ENCODE measurements at regions not wholly inside any gene's neighbourhood (a gene's known extent, or its start where the extent isn't known, plus 50 kb on each side); places are given as distances from the start of the nearest gene placed in this dataset.

DNA sequence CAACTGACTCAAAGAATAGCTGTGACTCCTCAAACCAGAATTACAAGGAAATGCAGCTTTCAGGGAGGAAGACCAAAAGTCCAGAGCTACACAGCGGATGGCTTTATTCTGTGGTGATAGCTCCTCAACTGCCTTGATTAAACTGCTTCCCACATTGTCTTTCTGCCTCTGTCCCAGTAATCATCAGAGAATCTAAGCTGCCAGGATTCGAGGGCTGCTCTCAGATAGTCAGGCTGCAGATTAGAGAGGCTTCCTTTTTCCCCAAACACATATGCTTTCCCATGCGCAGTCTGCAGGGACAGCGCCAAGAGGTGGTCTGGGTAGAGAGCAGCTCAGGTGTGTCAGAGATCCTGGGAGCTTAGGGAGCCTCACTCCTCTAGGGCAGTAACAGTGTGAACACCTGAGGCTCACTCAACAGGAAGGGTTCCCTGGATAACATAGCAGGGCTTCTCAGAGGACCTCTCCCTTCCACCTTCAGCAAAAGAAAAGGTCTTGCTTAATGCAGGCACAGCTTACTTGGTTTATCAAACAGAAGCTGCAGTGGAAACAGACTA is 439.9 kb upstream of the TLE4 start:
- H3K27me3 ChIP-seq = no peaks in the 10 kb centered on the region
- TF ChIP-seq POLR2A (IDR thresholded peaks at IDR 0.05) = no peak
- TF ChIP-seq CTCF (IDR thresholded peaks at IDR 0.05) = no peak
- TF ChIP-seq EP300 (IDR thresholded peaks at IDR 0.05) = no peak
- 81 to 82% methylated on average over 4 of the region's 4 CpGs for WGBS, 2 donors
- no peaks in the 10 kb centered on the region for H3K36me3 ChIP-seq
- H3K27ac ChIP-seq = no peak overlapping the region
- H3K9me3 ChIP-seq = no peaks in the 10 kb centered on the region
- H3K4me1 ChIP-seq = no peaks in the 10 kb centered on the region
- DNase-seq (ENCODE audit: low spot score in 2 of 2) = no peak
- H3K4me3 ChIP-seq = no peak overlapping the region

DNA sequence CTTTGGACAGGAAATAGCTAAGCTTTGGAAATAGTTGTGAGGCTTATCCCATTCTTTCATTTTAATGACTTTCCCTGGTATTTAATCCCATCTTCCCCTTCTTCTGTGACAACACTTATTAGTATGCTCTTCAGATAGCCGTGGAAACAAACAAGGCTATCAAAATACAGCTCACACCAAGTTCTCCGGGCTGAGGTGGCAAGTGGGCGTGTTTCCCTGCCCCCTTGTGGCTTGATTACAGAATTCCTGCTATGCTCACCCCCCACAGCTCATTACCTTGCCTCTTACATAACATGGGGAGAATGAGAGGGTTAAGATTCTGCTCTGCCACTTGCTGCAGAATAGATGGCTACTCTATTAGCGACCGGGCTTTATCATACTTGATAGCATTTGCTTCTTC is 437.1 kb upstream of the TLE4 start:
- no peaks in the 10 kb centered on the region for H3K4me1 ChIP-seq
- 52 to 64% methylated on average over 5 of the region's 5 CpGs for WGBS, 2 donors
- H3K36me3 ChIP-seq = no peaks in the 10 kb centered on the region
- TF ChIP-seq EP300 (IDR thresholded peaks at IDR 0.05) (no peak), POLR2A (IDR thresholded peaks at IDR 0.05) (no peak), CTCF (IDR thresholded peaks at IDR 0.05) (no peak)
- H3K4me3 ChIP-seq = no peak overlapping the region
- H3K27me3 ChIP-seq = no peaks in the 10 kb centered on the region
- H3K9me3 ChIP-seq = no peaks in the 10 kb centered on the region
- no peak overlapping the region for H3K27ac ChIP-seq
- no peak for DNase-seq (ENCODE audit: low spot score in 2 of 2)

GRCh38 chr9:79135681-79136415 is 435.9 kb upstream of the TLE4 start:
- no peak for TF ChIP-seq CTCF (IDR thresholded peaks at IDR 0.05)
- H3K4me3 ChIP-seq = no peak overlapping the region
- H3K4me1 ChIP-seq = no peaks in the 10 kb centered on the region
- DNase-seq (ENCODE audit: low spot score in 2 of 2) = no peak
- no peaks in the 10 kb centered on the region for H3K36me3 ChIP-seq
- 84 to 90% methylated on average over 5 of the region's 5 CpGs for WGBS, 2 donors
- H3K27ac ChIP-seq = no peak overlapping the region
- no peaks in the 10 kb centered on the region for H3K9me3 ChIP-seq
- no peaks in the 10 kb centered on the region for H3K27me3 ChIP-seq

- TF ChIP-seq EP300 (IDR thresholded peaks at IDR 0.05) = no peak
- no peak for TF ChIP-seq CTCF (IDR thresholded peaks at IDR 0.05)
- TF ChIP-seq POLR2A (IDR thresholded peaks at IDR 0.05) = no peak
- Histone ChIP-seq H3K27ac (no peak overlapping the region), H3K4me1 (no peaks in the 10 kb centered on the region), H3K36me3 (no peaks in the 10 kb centered on the region), H3K9me3 (no peaks in the 10 kb centered on the region), H3K4me3 (no peak overlapping the region), H3K27me3 (no peaks in the 10 kb centered on the region)
- 62 to 74% methylated on average over 1 of the region's 1 CpG for WGBS, 2 donors
- no peak for DNase-seq (ENCODE audit: low spot score in 2 of 2)
These were observed 431.0 kb upstream of the TLE4 start for GRCh38 chr9:79140751-79141150.

GRCh38 chr9:79143211-79143610 is 428.6 kb upstream of the TLE4 start:
- no peak for DNase-seq (ENCODE audit: low spot score in 2 of 2)

More at GRCh38 chr9:79143211-79143610, 428.6 kb upstream of the TLE4 start:
- H3K27me3 ChIP-seq = no peaks in the 10 kb centered on the region
- H3K27ac ChIP-seq = no peak overlapping the region
- H3K4me1 ChIP-seq = no peaks in the 10 kb centered on the region
- H3K4me3 ChIP-seq = no peak overlapping the region
- TF ChIP-seq POLR2A (IDR thresholded peaks at IDR 0.05) (no peak), EP300 (IDR thresholded peaks at IDR 0.05) (no peak), CTCF (IDR thresholded peaks at IDR 0.05) (no peak)
- no peaks in the 10 kb centered on the region for H3K36me3 ChIP-seq
- H3K9me3 ChIP-seq = no peaks in the 10 kb centered on the region
